PFSK-1 (cell line): ENCODE measurements at regions not wholly inside any gene's neighbourhood (a gene's known extent, or its start where the extent isn't known, plus 50 kb on each side); places are given as distances from the start of the nearest gene placed in this dataset.

Experiments used
- FOXP2 ChIP-seq: optimal IDR thresholded peaks from 2 replicates; pipeline ENCODE3; 2011; ENCODE audit warnings: borderline replicate concordance, control low read depth, inconsistent platforms; ENCODE audit not compliant: insufficient read depth; ENCODE audit errors: extremely low read length, extremely low read depth
- POLR2AphosphoS5 ChIP-seq: IDR thresholded peaks from 2 replicates; pipeline ENCODE4 v1.6.1; 2012; ENCODE audit warnings: low read depth, mild to moderate bottlenecking, control low read depth, low read length, moderate library complexity
- SIN3A ChIP-seq: IDR thresholded peaks from 2 replicates; pipeline ENCODE4 v1.6.1; 2012; ENCODE audit warnings: mild to moderate bottlenecking, low read length, moderate library complexity, borderline replicate concordance; ENCODE audit not compliant: insufficient read depth
- TAF1 ChIP-seq: IDR thresholded peaks from 2 replicates; pipeline ENCODE4 v1.6.1; 2012; ENCODE audit warnings: low read length, control low read depth, borderline replicate concordance; ENCODE audit not compliant: insufficient read depth
- TF ChIP-seq, protein P1 (sequence below), 2 experiments: IDR thresholded peaks; 2 replicates each; pipeline versions ENCODE4 v1.6.1 to v1.8.0; 2011 to 2012; ENCODE audit warnings: low read depth in 2 of 2, low read length in 2 of 2, control low read depth in 1 of 2, inconsistent platforms in 1 of 2, mild to moderate bottlenecking in 1 of 2, moderate library complexity in 1 of 2; ENCODE audit not compliant: insufficient read depth in 1 of 2

DNA sequence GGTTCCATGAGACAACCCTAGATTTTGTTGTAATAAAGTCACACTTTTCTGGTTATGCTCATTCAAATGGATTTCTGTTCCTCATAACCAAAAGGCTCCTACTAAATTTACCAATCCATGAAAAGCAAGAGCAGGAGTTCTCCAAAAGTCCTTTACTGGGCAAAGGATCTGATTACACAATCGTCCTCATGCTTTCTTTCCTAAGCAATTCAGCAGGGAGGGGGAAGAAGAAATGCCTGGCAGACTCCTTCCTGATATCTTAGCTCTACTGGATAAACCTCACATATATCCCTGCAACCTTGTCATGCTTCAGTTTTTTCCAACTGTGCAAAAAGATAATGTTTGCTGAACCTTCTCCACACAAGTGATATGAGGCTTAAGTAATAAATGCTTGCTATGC is 67.6 kb upstream of the GUCA2B start:
- TF ChIP-seq TAF1 (no peak), POLR2AphosphoS5 (no peak), SIN3A (no peak), FOXP2 (no peak)
- TF ChIP-seq, protein P1, sequence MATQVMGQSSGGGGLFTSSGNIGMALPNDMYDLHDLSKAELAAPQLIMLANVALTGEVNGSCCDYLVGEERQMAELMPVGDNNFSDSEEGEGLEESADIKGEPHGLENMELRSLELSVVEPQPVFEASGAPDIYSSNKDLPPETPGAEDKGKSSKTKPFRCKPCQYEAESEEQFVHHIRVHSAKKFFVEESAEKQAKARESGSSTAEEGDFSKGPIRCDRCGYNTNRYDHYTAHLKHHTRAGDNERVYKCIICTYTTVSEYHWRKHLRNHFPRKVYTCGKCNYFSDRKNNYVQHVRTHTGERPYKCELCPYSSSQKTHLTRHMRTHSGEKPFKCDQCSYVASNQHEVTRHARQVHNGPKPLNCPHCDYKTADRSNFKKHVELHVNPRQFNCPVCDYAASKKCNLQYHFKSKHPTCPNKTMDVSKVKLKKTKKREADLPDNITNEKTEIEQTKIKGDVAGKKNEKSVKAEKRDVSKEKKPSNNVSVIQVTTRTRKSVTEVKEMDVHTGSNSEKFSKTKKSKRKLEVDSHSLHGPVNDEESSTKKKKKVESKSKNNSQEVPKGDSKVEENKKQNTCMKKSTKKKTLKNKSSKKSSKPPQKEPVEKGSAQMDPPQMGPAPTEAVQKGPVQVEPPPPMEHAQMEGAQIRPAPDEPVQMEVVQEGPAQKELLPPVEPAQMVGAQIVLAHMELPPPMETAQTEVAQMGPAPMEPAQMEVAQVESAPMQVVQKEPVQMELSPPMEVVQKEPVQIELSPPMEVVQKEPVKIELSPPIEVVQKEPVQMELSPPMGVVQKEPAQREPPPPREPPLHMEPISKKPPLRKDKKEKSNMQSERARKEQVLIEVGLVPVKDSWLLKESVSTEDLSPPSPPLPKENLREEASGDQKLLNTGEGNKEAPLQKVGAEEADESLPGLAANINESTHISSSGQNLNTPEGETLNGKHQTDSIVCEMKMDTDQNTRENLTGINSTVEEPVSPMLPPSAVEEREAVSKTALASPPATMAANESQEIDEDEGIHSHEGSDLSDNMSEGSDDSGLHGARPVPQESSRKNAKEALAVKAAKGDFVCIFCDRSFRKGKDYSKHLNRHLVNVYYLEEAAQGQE (IDR thresholded peaks at IDR 0.05; ENCODE audit: insufficient read depth in 1 of 2, low read depth in 2 of 2, low read length in 2 of 2), result no peak
